HG02588 (cell line): ENCODE measurements at regions not wholly inside any gene's neighbourhood (a gene's known extent, or its start where the extent isn't known, plus 50 kb on each side); places are given as distances from the start of the nearest gene placed in this dataset.

Experiments used
- ATAC-seq: cut with Tn5 transposase; IDR thresholded peaks from one replicate; pipeline ENCODE4 v1.9.1; 2021; ENCODE audit warnings: mild to moderate bottlenecking, moderate library complexity; ENCODE audit not compliant: unreplicated experiment

DNA sequence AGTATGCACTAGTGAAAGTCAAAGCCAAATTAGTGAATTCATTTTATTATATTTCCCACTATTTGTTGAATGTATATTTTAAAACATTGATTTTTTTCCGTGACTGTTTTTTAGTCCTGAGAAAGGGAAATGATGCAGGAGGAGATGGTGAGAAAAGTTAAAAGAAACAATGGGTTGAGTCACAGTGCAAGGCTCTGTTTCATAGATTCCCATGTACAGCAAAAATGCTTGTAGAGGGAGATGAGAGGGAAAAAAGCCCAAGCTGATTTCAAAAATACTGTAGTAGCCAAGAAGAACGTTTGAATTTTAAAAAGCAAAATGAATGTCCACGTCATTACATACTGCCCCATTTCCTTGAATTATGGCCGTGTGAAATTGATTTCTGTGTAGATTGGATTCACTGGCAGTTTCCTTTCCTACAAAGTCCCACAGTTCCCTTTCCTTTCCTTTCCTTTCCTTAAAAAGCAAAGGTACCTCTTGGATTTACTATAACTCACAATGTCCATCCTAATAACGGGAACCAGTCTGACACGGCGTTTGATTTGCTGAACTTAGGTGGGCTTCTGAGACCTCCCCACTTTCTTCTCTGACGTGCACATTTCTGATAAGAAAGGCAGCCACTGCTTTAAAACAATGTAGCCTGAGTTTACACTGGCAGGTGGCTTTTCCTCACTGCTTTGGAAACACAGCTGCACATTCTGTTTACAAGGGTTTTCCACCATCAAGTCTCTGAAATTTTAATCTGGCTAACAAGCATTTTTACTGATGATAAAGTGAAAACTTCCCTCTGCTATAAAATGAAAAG, 63.7 kb downstream of the SPCS3 start:
- ATAC-seq = no peak

DNA sequence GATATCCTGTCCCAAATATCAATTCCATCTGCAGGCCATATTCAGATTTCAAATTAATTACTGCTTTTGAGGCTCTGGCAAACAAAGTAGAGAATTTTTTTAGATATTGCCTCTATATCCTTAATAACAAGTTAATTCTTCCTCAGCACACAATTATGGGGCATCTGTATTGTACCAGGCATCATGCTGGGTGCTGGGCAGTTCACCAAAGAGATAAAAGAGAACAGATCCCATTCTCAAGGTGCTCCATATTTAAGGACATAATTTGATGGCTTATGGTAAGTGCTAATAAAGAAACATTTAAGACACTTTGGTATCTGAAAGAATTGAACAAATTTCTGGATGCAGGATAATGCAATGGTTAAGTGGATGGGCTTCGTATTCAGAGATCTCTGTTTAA, 65.8 kb downstream of the SPCS3 start:
- no peak for ATAC-seq

DNA sequence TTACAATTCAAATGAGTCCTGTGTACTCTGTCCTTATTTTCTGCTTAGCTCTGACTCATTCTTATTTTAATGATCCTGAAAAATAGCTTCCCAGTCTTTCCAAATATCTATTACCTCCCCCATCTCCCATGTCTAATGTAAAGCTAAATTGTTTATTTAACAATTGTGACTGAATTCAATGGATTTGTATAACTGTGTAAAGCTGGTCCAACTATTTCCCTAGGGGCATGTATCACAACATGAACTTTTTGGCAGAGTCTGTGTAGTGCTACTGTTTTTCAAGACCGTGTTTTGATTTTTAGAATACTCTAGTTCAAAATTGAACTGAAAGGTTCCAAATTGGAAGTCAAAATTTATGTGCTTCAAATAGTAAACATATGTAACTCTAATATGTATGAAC, 67.8 kb downstream of the SPCS3 start:
- ATAC-seq = no peak

DNA sequence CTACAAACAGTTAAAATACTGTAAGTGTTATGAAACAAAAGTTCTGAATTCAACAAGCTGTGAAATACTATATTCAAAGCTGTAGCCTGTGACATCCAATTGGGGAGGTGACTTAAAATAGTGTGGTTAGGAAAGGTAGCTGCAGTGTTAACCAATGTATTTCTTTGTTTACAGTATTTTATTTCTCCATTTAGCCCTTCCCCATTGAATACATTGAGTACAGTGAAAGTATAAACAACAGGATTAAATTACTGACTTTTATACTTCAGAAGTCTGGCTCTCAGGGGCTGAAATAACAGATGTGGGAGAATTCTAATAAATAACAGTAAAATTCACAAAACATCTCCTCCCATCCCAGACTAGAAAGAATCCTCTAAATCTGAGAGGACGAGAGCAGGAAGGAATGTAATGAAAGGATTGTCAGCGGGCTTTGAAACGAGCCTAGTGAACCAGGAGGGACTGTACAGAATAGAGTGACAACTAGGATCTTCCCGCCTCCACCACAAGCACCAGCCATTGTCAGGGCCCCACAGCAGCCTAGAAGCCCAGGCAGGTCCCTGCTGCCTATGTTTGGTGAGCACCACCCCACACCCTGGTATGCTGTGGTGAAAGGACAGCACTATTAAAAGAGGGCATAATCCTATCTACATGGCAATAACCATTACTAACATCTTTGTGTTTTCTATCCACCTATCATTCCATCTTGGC, 73.7 kb downstream of the SPCS3 start:
- no peak for ATAC-seq

DNA sequence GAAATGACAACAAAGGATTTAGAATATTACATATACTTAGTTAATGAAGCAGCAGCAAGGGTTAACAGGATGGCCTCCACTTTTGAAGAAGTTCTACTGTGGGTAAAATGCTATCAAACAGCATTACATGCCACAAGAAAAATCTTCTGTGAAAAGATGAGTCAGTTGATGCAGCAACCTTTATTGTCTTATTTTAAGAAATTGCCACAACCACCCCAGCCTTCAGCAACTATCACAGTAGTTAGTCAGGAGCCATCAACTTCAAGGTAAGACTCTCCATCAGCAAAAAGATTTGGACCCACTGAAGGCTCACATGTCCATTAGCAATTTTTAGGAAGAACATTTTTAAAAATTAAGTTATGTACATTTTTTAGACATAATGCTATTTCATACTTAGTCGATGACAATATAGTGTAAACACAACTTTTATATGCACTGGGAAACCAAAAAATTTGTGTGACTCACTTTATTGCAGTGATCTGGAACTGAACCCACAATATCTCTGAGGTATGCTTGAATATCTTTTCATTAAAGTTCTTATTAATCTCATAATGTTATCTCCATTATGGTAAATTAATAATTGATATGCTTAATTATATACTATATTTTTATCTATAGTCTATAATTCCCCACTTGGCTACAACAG, 81.2 kb downstream of the SPCS3 start:
- ATAC-seq = no peak

DNA sequence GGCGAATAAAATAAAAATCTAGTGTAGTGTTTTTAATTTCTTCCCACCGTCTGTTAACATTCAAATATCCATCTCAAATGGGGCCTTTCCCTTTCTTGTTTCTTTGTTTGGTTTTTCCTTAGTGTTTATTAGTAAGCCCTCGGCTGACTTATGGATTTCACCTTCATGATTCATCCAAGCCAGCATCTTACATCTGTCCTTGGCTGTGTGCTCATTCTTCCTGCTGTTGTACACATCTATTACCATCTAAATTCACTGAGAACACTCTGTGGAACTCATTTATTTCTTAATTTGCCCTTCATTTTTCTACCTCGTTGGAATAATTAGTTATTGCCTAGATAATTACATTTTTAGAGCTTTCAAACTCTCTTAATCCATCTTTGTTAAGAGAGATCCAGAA, 84.9 kb downstream of the SPCS3 start:
- no peak for ATAC-seq

DNA sequence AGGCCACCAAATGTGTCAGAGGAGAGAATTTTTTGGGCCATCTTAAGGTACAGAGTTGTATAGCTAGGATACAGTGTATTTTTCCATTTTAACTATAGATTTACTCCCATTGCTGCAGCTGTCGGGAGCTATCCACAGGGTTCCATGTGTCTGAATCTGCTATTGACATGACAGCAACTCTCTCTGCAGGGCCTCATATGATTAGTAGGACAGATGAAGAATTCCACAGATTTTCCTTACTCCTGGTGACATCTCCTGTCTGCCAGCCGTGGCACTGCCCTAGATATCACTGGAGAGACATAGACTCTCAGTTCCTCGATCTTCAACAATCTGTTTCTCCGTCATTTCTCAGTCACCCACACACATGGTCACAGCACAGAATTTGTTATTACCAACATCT, 86.5 kb downstream of the SPCS3 start:
- ATAC-seq = no peak

DNA sequence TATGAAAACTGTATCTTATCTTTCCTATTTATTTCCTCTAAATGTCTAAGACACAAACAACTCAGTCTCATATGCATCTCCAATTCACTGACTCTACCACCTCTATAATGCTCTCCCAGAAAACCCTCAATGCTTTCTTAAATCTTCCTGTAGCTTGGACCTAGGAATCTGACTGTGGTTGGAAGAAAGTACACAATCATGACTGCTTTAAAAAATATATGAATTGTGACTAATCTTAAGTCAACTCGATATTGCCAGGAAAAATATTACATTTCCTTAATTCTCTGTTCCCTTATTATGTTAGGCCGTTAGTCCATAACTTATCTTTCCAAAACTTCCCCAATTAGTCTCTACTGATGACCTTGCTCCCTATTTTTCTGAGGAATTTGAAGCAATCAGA, 87.0 kb downstream of the SPCS3 start:
- ATAC-seq = no peak

DNA sequence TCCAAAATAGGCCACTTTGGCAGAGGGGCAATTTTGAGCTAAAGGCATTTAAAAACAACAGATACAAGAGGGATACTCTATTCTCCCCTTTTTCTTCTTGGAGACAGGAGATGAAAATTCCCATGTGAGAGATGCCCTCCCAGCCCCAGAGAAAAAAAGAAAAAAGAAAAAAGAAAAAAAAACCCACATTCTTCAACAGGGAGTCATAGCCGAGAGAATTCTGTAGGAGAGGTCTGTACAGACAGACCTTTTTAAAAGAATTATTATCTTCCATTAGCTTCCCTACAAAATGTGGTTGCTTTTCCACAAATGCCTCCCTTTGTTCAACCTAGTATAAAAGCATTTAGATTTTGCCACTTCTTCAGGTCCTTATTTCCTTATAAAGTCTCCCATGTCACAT, 89.9 kb downstream of the SPCS3 start:
- no peak for ATAC-seq

DNA sequence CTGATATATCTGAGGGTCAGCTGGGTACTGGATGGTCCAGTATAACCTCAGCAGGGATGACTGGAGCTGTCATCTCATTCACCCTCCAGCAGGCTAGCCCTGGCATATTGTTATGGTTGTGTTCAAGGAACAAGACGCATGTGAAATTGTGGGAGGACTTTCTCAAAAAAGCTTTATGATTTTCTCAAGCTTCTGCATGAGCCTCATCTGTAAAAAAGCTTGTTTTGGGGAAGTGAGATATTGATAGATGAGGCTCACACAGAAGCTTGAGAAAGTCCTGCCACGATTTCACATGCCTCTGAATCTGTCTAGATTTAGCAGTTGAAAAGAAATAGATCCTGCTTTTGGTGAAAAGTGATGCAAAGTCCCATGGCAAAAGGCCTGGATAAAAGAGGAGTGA, 93.4 kb downstream of the SPCS3 start:
- no peak for ATAC-seq

DNA sequence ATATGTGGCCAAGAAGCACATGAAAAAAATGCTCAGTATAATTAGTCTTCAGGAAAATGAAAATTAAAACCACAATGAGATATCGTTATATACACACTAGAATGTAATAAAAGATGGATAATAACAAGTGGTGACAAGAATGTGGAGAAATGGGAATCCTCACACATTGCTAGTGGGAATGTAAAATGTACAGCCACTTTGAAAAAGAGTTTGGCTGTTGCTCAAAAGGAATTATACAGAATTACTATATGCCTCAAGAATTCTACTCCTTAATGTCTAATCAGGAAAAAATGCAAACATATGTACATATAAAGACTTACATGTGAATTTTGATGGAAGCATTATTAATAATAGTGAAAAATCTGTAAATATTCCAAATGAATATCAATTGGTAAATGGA, 102.2 kb downstream of the SPCS3 start:
- ATAC-seq = no peak

DNA sequence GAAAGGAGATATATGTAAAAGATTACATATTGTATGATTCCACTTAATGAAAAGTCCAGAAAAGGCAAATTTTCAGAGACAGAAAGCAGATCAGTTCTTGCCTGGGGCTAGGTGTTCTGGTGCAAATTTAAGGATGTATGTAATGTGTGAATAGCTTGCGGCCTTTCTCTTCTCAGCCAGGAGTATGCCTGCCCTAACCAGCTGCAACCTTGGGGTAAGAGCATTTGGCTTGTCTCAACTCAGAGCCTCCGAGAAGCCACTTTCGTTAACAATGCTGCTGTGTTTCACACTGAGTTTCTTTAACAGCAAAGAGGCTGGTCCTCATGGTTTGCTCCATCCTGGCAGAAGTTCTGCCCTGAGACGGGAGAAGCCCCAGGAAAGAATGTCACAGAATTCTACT, 102.7 kb downstream of the SPCS3 start:
- no peak for ATAC-seq

DNA sequence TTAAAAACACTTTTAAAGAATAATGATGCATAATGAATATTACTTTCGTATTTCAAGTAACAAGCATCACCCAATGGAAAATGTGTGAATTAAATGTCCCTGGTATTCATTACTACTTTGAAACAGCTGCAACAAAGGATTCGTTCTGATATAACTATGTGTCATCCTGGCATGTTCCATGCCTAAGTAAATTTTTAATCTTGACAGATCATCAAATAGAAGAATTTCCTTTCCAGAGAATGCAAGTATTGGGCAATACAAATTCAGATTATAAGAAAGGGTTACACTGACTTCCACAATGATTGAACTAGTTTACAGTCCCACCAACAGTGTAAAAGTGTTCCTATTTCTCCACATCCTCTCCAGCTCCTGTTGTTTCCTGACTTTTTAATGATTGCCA, 105.3 kb downstream of the SPCS3 start:
- ATAC-seq = no peak

DNA sequence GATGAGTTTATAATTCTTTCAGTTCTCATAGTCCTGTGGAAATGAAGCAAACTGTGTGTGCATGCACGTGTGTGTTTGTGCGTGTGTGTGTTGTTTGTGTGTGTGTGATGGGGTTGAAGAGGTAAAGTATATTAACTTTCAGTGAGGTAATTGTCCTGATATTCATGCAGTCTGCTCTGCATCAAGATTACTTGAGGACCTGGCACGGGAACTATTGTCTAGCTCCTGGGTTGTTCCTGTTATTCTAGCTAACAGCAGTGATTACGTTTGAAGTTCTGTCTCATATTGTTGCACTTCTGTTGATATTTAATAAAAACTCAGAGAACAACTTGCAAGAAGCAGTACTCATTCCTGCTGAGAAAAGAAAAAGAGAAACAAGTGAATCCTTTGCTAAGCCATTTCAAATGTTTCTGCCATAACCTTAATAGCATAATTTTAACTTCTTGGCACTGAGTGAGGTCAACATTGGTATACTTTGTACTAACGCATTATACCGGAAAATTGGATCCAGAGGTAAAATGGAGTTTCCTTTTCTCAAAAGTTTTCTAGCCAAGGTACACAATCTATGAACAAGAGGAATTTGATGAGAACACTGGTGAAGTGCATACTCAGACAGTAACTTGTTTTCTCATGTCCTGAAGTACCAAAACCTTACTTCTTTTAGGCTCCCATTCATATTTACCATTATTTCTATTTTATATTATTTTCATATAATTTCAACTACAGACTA, 113.2 kb downstream of the SPCS3 start:
- no peak for ATAC-seq

DNA sequence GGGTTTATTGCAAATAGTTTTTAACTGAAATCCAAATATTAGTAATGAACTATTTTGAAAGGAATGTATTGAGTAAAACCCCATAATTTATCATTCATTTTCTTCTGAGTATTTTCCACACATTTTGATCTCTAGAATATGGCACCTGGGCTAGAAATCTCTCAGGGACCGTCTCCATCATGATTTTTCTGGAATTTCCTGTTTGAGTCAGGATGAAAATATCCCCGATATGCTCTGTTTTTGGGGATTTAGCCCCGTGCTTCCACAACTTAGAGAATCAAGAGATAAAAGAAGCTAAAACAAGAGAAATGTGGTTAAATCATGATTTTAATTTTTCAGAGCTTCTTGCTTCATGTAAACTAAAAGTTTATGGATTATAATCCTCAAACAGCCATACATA, 114.2 kb downstream of the SPCS3 start:
- ATAC-seq = no peak

DNA sequence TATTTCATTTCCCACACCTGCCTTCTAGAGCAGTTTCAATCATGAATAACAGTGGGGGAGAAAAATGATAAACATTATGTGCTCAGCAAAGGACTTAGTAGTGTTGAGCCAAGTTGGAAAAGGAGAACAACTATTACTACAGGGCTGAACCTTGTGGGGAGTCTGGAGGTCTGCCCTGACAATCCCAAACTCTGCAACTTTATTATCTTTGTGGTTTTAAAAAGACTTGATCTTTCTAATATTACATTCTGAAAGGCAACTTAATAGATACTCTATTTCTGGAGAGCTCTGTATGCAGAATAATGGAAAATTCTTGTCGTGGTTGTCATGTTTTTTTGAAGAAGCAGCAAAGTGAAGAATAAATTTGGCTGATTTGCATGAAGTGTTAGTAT, 116.1 kb downstream of the SPCS3 start:
- no peak for ATAC-seq

DNA sequence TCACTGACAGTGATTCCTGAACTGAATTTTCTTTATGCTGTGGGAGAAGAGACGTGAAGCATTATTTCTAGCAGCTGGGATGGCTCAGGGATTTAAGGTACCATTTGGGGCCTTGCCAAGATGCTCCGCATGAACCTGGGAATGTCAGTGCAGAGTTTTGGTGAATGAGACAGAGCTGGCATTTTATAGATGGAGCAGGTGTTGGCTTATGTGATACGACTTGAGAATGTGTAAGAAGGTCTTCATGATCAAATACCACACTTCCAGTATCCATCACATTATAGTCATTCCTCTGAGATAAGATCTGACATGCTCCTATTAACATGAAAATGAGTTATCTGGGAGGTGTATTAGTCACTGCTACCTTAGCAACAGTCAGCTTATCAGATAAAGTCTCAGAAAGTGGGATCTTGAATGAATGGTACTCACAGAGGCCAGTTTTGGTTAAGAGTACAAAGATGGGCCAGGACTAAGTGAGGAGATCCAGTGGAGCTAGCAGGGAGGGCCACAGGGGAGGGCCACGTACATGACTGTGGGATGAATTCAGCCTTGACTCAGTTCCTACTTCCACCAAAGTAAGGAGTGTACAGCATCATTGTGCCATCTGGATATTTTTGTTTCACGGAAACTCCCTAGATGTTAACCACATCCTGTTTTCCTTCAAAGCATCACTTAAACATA, 116.7 kb downstream of the SPCS3 start:
- no peak for ATAC-seq

DNA sequence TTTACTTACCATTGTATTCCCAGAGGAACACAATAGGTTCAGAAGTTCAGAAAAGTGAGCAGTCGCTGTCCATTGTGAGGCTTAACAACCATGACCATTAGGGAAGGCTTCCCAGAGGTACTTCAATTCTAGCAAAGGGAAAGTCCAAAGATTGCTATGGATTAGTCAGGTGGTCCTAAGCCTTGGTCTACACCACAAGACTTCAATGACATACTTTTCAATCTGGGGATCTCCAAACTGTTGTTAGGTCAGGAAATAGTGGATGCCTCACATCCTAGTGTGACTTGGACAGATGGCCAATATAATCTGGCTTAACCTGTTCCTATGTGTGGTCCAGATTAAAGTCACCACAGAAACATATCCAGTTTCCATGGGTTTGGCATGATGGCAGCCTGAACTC, 118.0 kb downstream of the SPCS3 start:
- ATAC-seq = no peak

DNA sequence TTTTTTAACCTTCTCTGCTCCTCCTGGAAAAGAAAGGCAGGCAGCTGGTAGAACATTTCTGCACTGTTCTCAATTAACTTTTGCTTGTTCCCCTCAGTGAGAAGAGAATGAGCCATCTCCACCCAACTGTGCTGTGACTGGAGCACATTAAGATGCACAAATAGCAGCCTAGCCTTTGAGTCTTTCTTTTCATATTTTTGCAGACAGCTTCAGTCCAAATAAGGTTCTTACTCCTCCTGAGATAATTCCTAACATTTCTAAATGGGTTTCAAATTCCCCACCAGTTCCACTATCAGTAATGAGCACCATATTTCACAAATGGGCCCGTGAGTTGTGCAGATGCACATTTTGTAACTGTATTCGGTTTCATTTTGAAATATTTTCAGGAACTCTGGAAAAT, 118.6 kb downstream of the SPCS3 start:
- no peak for ATAC-seq

DNA sequence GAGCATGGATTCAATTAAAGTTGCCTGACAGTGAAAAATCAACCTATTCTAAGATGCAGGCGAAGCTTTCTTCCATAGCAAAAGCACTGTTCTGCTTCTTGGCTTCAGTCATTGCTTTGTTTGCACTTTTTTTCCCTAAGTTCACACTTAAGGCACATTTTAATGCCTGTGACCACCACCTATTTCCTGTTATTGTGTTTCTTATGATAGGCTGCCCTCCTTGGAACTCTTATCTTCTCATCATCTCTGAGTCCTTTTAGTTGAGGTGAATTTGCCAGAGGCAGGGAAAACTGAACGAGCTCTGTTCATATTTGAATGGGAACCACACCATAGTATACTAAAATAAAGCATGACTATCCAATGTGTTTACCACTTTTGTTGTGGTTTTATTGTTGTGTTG, 119.8 kb downstream of the SPCS3 start:
- ATAC-seq = no peak

DNA sequence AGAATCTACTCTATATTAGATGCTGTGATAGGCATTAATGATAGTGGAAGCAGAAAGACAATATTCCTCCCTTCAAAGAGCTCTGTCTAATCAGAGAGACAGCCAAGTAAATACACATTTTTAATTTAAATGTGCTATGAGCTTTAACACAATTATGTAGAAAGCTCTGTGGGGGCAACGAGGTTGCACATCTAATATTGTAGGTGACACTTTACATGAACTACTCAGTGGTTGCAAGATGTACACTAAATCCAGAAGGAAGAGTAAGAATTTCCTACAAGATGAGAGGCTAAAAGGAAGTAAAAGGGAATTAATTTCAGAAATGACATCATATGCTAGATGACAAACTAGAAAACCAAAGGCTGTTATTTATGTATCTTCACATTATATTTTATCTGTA, 120.9 kb downstream of the SPCS3 start:
- ATAC-seq = no peak
